OCI-LY3 (cell line): ENCODE measurements at regions not wholly inside any gene's neighbourhood (a gene's known extent, or its start where the extent isn't known, plus 50 kb on each side); places are given as distances from the start of the nearest gene placed in this dataset.

Experiments
- CTCF ChIP-seq: fragments of 200-600, 300-600 bp; sonication (generic); IDR thresholded peaks from 2 replicates; pipeline ENCODE4 v1.5.1; 2014; ENCODE audit warnings: antibody characterized with exemption, low read length, low read depth
- EZH2phosphoT487 ChIP-seq: fragments of 200-600 bp; shearing (Covaris generic); IDR thresholded peaks from 2 replicates; pipeline ENCODE4 v1.6.1; 2018; ENCODE audit warnings: antibody characterized with exemption, mixed run types, low read depth

DNA sequence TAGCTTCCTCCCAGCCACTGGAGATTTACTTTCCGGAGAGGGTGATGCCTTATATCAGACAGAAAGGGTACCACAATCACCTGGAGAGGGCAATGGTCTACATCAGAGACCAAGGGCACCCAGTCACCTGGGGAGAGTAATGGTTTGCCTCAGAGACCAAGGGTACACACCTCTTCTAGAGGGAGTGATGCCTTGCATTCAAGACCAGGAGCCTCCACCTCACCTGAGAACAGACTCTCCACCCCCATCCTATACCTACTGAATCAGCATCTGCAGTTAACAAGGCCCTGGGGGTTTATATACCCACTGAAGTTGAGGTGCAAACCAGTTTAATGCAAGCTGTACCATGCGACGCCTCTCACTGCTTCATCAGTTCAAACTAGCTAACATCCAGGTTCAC lies 270.2 kb upstream of the IGFBP3 start:
- TF ChIP-seq CTCF (no peak), EZH2phosphoT487 (no peak)
